ENCODE measurements at regions not wholly inside any gene's neighbourhood (a gene's known extent, or its start where the extent isn't known, plus 50 kb on each side); places are given as distances from the start of the nearest gene placed in this dataset.

- TF ChIP-seq ZFX (IDR thresholded peaks at IDR 0.05; ENCODE audit: borderline replicate concordance): no peak
- TF ChIP-seq, protein P1, sequence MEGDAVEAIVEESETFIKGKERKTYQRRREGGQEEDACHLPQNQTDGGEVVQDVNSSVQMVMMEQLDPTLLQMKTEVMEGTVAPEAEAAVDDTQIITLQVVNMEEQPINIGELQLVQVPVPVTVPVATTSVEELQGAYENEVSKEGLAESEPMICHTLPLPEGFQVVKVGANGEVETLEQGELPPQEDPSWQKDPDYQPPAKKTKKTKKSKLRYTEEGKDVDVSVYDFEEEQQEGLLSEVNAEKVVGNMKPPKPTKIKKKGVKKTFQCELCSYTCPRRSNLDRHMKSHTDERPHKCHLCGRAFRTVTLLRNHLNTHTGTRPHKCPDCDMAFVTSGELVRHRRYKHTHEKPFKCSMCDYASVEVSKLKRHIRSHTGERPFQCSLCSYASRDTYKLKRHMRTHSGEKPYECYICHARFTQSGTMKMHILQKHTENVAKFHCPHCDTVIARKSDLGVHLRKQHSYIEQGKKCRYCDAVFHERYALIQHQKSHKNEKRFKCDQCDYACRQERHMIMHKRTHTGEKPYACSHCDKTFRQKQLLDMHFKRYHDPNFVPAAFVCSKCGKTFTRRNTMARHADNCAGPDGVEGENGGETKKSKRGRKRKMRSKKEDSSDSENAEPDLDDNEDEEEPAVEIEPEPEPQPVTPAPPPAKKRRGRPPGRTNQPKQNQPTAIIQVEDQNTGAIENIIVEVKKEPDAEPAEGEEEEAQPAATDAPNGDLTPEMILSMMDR (IDR thresholded peaks at IDR 0.05): no peak
Measured at GRCh38 chr4:117814277-117815246, 219.7 kb upstream of the NDST3 start.
